Fibroblast of mammary gland (primary cell): ENCODE measurements at regions not wholly inside any gene's neighbourhood (a gene's known extent, or its start where the extent isn't known, plus 50 kb on each side); places are given as distances from the start of the nearest gene placed in this dataset.

ENCODE experiments used
- DNase-seq: peaks from one replicate; pipeline ENCODE4 v3.0.0-alpha.2; 2010; ENCODE audit warnings: low read depth
- H3K4me3 ChIP-seq: 2 replicates; pipeline ENCODE4 v1.5.1; 2011; ENCODE audit warnings: low read depth, mild to moderate bottlenecking, low read length, moderate library complexity; ENCODE audit not compliant: control insufficient read depth
- TF ChIP-seq, protein P1 (sequence below): conservative IDR thresholded peaks from 2 replicates; pipeline ENCODE4 v1.5.1; 2011; ENCODE audit warnings: low read depth, low read length, inconsistent platforms; ENCODE audit not compliant: control insufficient read depth, insufficient read depth

DNA sequence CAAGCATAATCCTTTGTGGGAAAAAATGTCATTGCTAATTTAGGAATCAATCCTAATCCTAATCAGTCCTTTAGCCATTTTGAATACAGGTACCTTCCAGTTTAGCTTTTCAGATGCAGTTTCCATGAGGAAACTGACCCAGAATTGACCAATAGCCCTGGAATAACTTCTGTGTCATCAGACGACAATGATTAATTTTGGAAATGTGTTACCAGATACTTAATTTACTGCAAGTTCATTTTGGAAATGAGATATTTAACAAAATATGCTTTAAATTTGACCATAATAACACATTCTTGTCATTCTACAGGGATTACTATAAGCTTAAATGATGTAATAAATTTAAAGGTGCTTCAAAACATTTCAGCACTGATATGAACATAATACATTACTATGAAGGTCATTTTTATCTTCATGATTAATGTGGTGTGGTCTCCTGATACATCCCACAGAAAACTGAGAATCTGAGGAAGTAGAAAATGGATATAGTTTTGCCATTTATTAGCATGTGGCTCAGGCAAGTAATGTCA, 129.8 kb upstream of the SH3BP4 start:
- no peak overlapping the region for H3K4me3 ChIP-seq

DNA sequence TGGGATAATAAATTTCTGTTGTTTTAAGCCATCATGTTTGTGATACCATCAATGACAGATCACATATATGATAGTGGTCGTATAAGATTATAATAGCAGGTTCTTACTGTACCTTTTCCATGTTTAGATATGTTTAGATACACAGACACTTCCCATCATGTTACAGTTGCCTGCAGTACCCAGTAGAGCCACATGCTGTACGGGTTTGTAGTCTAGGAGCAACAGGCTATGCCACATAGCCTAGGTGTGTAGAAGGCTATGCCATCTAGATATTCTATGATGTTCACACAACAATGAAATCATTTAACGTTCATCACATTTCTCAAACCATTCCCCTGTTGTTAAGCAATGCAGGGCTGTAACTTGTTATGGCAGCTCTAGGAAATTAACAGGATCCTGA, 132.9 kb upstream of the SH3BP4 start:
- TF ChIP-seq, protein P1, sequence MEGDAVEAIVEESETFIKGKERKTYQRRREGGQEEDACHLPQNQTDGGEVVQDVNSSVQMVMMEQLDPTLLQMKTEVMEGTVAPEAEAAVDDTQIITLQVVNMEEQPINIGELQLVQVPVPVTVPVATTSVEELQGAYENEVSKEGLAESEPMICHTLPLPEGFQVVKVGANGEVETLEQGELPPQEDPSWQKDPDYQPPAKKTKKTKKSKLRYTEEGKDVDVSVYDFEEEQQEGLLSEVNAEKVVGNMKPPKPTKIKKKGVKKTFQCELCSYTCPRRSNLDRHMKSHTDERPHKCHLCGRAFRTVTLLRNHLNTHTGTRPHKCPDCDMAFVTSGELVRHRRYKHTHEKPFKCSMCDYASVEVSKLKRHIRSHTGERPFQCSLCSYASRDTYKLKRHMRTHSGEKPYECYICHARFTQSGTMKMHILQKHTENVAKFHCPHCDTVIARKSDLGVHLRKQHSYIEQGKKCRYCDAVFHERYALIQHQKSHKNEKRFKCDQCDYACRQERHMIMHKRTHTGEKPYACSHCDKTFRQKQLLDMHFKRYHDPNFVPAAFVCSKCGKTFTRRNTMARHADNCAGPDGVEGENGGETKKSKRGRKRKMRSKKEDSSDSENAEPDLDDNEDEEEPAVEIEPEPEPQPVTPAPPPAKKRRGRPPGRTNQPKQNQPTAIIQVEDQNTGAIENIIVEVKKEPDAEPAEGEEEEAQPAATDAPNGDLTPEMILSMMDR: peak; percentile 4
- DNase-seq: no peak
- H3K4me3 ChIP-seq: no peak overlapping the region

More for the DNA sequence above, 129.8 kb upstream of the SH3BP4 start:
- DNase-seq: no peak
- TF ChIP-seq, protein P1: no peak

DNA sequence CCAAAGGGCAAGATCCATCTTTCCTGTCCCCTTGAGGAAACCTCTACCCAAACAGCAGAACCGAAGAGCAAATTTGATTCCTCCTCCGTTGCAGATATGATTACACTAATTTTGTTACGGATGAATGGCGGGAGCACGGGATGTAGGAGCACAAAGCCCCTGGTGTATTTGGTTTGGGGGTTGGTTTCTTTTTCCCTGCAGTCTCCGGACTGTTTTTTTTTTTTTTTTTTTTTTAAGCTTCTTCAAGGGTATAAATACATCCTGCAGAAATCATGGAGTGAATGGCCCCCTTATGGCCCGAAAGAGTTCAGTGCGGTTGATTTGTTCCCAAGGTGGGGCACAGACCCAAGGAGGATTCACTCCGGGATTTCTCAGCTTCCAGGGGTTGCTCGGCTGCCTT, 135.3 kb upstream of the SH3BP4 start:
- TF ChIP-seq, protein P1: no peak
- H3K4me3 ChIP-seq: no peak overlapping the region

DNA sequence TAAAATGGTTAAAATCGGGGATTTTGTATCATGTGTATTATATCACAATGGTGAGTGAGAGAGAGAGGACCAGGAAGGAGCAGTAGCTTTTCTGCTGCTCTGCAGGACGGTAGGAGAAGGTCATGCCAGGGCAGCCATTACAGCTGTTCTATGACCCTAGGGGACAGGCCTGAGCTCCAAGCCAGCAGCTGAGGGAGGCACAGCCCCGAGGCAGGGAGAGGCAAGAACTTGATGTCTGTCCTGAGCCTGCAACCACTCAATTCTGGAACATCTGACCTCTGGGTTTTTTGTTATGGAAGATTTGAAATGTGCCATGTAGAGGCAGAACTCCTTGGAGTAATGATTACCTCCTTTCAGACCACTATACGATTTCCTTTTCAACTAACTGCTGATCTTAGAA, 135.8 kb upstream of the SH3BP4 start:
- no peak for DNase-seq
- no peak overlapping the region for H3K4me3 ChIP-seq
- TF ChIP-seq, protein P1: no peak

More for the DNA sequence above, 135.3 kb upstream of the SH3BP4 start:
- DNase-seq: no peak

DNA sequence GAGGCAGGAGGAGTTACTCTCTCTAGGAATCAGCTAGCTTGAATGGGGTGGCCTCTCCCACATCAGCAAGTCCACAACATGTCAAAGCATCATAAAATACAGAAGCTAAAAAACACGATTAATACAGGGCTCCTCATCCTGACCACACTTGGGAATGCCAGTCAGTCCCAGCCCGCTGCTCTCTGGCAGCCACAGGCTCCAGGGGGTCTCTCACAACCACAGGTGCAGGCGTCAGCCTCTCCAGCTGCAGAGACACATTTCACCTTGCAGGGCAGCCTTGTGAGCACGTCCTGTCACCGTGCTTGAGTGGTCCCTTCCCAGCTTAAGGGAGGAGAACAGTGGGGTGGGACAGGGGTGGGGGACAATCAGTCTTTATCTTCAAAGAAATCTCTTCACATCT, 137.4 kb upstream of the SH3BP4 start:
- TF ChIP-seq, protein P1: no peak
- DNase-seq: no peak
- H3K4me3 ChIP-seq: no peak overlapping the region

DNA sequence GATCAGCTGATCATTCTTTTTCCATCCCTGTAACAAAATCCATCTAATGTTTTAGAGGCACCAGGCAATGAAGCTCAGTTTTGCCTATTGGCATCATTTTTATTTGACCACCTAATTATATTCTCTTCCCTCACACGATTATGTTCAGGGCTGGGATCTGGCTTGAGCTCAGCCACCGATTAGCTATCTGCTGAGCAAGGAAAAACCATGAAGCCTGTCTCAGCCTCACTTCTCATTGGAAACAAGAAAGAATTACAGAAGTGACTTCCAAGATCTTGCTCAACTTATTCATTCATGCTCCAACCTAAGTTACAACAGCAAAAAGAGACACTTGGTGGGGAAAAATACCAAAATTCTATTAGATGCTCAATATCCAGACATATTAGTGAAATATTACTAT, 139.0 kb upstream of the SH3BP4 start:
- no peak for DNase-seq
- no peak overlapping the region for H3K4me3 ChIP-seq
- TF ChIP-seq, protein P1: no peak

DNA sequence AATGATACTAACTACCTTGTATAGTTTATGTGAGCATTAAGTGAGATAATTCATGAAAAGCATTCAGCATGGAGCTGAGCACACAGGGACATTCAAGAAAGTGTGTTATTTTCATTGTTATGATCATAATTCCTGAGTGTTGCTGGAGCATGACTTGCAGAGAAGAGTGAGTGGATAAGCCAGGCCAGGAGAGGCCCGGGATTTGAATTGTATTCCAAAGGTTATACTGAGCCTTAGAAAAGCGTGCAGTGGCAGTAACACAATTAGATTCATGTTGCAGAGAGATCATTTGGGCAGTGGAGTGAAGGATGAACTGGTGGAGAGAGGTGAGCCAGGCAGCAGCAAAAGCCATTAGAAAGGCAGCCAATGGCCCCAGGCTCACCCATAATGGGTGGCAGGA, 142.9 kb upstream of the SH3BP4 start:
- TF ChIP-seq, protein P1: no peak
- no peak for DNase-seq

More for the DNA sequence above, 142.9 kb upstream of the SH3BP4 start:
- H3K4me3 ChIP-seq: no peak overlapping the region
